Endothelial cell of umbilical vein (primary cell): ENCODE measurements at regions not wholly inside any gene's neighbourhood (a gene's known extent, or its start where the extent isn't known, plus 50 kb on each side); places are given as distances from the start of the nearest gene placed in this dataset.

Experiments
- BruUV-seq: library from RNA; stranded (reverse); fragments of 400-500 nt; replicated peaks from 2 replicates; lab custom pipeline; 2021; lab: Mats Ljungman, UMichigan
- CTCF ChIA-PET: fragments of 300-600, 350-600 bp; sonication (Branson Sonifier 250); formaldehyde crosslinking; loops from one replicate; lab custom pipeline; 2021; ENCODE audit warnings: antibody characterized with exemption, inconsistent platforms; lab: Charles Lee
- POLR2A ChIA-PET: fragments of 300-600, 350-600 bp; sonication (Branson Sonifier 250); formaldehyde crosslinking; loops from one replicate; lab custom pipeline; 2021; ENCODE audit warnings: antibody characterized with exemption, inconsistent platforms; lab: Charles Lee
- DNase-seq: peaks from one replicate; pipeline ENCODE4 v3.0.0-alpha.2; 2011; ENCODE audit warnings: low read depth, low spot score
- FAIRE-seq: peaks from 2 replicates; lab custom pipeline; 2011; peaks lifted over from hg19 to GRCh38; lab: Jason Lieb, UNC
- H2AFZ ChIP-seq: 2 replicates; pipeline ENCODE4 v1.6.0; 2012; ENCODE audit warnings: low read depth, low read length, control low read depth, inconsistent platforms
- H3K27ac ChIP-seq: 2 replicates; pipeline ENCODE4 v1.5.1; 2011; ENCODE audit warnings: low read depth, mild to moderate bottlenecking, control low read depth, low read length, moderate library complexity; ENCODE audit not compliant: insufficient read depth
- H3K27me3 ChIP-seq, 2 experiments: 2 replicates each; pipeline versions ENCODE4 v1.6.0 to v1.6.1; 2011; ENCODE audit warnings: low read length in 2 of 2, mixed read lengths in 1 of 2; ENCODE audit not compliant: control insufficient read depth in 2 of 2, insufficient read depth in 2 of 2
- H3K36me3 ChIP-seq, 2 experiments: 2 replicates in 1 of 2; 3 replicates in 1 of 2; pipeline ENCODE4 v1.5.1; 2011; ENCODE audit warnings: low read length in 2 of 2, mild to moderate bottlenecking in 1 of 2, moderate library complexity in 1 of 2; ENCODE audit not compliant: control insufficient read depth in 2 of 2, insufficient read depth in 2 of 2; ENCODE audit errors: extremely low read depth in 1 of 2
- H3K4me1 ChIP-seq: 3 replicates; pipeline ENCODE4 v1.5.1; 2011; ENCODE audit warnings: mild to moderate bottlenecking, low read length; ENCODE audit not compliant: control insufficient read depth, insufficient read depth; ENCODE audit errors: extremely low read depth
- H3K4me2 ChIP-seq: 2 replicates; pipeline ENCODE4 v1.6.1; 2011; ENCODE audit warnings: low read length, control low read depth, mixed read lengths; ENCODE audit not compliant: insufficient read depth
- H3K4me3 ChIP-seq, 3 experiments: fragments of 200-600 bp in 1 of 3; sonication (generic), shearing (Covaris generic) in 1 of 3; replicated peaks in 1 of 3; 2 replicates each; pipeline ENCODE4 v1.5.1; 2011 to 2016; ENCODE audit warnings: control low read depth in 3 of 3, low read length in 3 of 3, mild to moderate bottlenecking in 2 of 3, inconsistent platforms in 1 of 3, low read depth in 1 of 3, moderate library complexity in 1 of 3; ENCODE audit not compliant: insufficient read depth in 1 of 3
- H3K79me2 ChIP-seq: 2 replicates; pipeline ENCODE4 v1.6.0; 2012; ENCODE audit warnings: low read length, inconsistent platforms; ENCODE audit not compliant: control insufficient read depth, insufficient read depth
- H3K9ac ChIP-seq: replicated peaks from 2 replicates; pipeline ENCODE3; 2011; ENCODE audit warnings: low read length, control low read depth; ENCODE audit not compliant: insufficient read depth; ENCODE audit errors: extremely low read depth
- H3K9me1 ChIP-seq: replicated peaks from 3 replicates; pipeline ENCODE4 v1.6.0; 2011; ENCODE audit warnings: mild to moderate bottlenecking, low read length; ENCODE audit not compliant: control insufficient read depth, insufficient read depth; ENCODE audit errors: extremely low read depth
- H3K9me3 ChIP-seq: replicated peaks from 2 replicates; pipeline ENCODE4 v1.5.1; 2012; ENCODE audit warnings: low read length, inconsistent platforms; ENCODE audit not compliant: control insufficient read depth, insufficient read depth
- H4K20me1 ChIP-seq: replicated peaks from 2 replicates; pipeline ENCODE3; 2011; ENCODE audit warnings: mild to moderate bottlenecking, low read length; ENCODE audit not compliant: control insufficient read depth, insufficient read depth; ENCODE audit errors: extremely low read depth
- CTCF ChIP-seq, 2 donors: IDR thresholded peaks; 1 replicate in 1 of 2; 2 replicates in 1 of 2; pipeline ENCODE4 v1.5.1; 2011; ENCODE audit warnings: low read length in 2 of 2, mild to moderate bottlenecking in 2 of 2, moderate library complexity in 2 of 2, control low read depth in 1 of 2, inconsistent platforms in 1 of 2, low read depth in 1 of 2; ENCODE audit not compliant: insufficient read depth in 1 of 2; ENCODE audit errors: extremely low read depth in 1 of 2
- EZH2 ChIP-seq: IDR thresholded peaks from 2 replicates; pipeline ENCODE4 v1.6.1; 2012; ENCODE audit warnings: borderline replicate concordance, low read depth, mild to moderate bottlenecking, moderate library complexity, low read length, inconsistent platforms; ENCODE audit not compliant: severe bottlenecking
- FOS ChIP-seq: IDR thresholded peaks from 2 replicates; pipeline ENCODE4 v1.6.1; 2011; ENCODE audit warnings: mild to moderate bottlenecking, low read length, moderate library complexity, borderline replicate concordance; ENCODE audit not compliant: insufficient read depth
- GATA2 ChIP-seq: IDR thresholded peaks from 2 replicates; pipeline ENCODE4 v1.7.0; 2011; ENCODE audit warnings: low read depth, mild to moderate bottlenecking, moderate library complexity, mixed read lengths, low read length; ENCODE audit not compliant: insufficient read length, insufficient read depth
- MAX ChIP-seq: IDR thresholded peaks from 2 replicates; pipeline ENCODE4 v1.6.1; 2011; ENCODE audit not compliant: insufficient read depth, insufficient read length
- MYC ChIP-seq: IDR thresholded peaks from one replicate; pipeline ENCODE4 v1.6.1; 2011; ENCODE audit warnings: mild to moderate bottlenecking, low read depth, low read length
- POLR2A ChIP-seq: IDR thresholded peaks from 2 replicates; pipeline ENCODE4 v1.6.1; 2012; ENCODE audit warnings: low read depth, mild to moderate bottlenecking, control low read depth, low read length
- POLR2AphosphoS5 ChIP-seq: IDR thresholded peaks from 2 replicates; pipeline ENCODE4 v1.6.1; 2012; ENCODE audit warnings: low read depth, mild to moderate bottlenecking, control low read depth, low read length, moderate library complexity; ENCODE audit not compliant: insufficient read depth
- dilution Hi-C: fragments of 300-500 bp; cut with MboI; formaldehyde crosslinking; loops from one replicate; pipeline ENCODE4 v1.15.0; 2019; ENCODE audit warnings: low sequenced_read_pairs; ENCODE audit not compliant: extremely low pct_ligation_motif_present
- intact Hi-C: fragments of 100-400 bp; cut with micrococcal nuclease; formaldehyde crosslinking; loops from one replicate; pipeline ENCODE4 v1.10.0; 2022

GRCh38 chr17:5898406-5898805 is 171.8 kb upstream of the WSCD1 start:
- no peak overlapping the region for H3K4me3 ChIP-seq
- no TSS peak for BruUV-seq
- H3K27me3 ChIP-seq = peaks cover under 1 to 5% of the 10 kb centered on the region in 2 experiments
- H3K9ac ChIP-seq = no peak overlapping the region
- H3K9me3 ChIP-seq = no peaks in the 10 kb centered on the region
- H4K20me1 ChIP-seq = no peaks in the 10 kb centered on the region
- POLR2A ChIA-PET = no interaction called here
- no peak for TF ChIP-seq CTCF (IDR thresholded peaks at IDR 0.05; ENCODE audit: extremely low read depth in 1 of 2, insufficient read depth in 1 of 2, low read depth in 1 of 2, low read length in 2 of 2)
- FAIRE-seq (no peak), DNase-seq (no peak)
- H3K79me2 ChIP-seq = no peaks in the 10 kb centered on the region
- H2AFZ ChIP-seq = no peak overlapping the region
- CTCF ChIA-PET = no interaction called here
- no peak overlapping the region for H3K27ac ChIP-seq
- dilution Hi-C loops (no loop called here), intact Hi-C loops (no loop called here)
- H3K9me1 ChIP-seq = no peaks in the 10 kb centered on the region
- H3K4me2 ChIP-seq = no peak overlapping the region
- peaks cover 7% of the 10 kb centered on the region for H3K4me1 ChIP-seq
- no peaks in the 10 kb centered on the region for H3K36me3 ChIP-seq

- H2AFZ ChIP-seq = no peak overlapping the region
- POLR2A ChIA-PET = no interaction called here
- H3K36me3 ChIP-seq = no peaks in the 10 kb centered on the region
- no peak overlapping the region for H3K4me3 ChIP-seq
- H3K9ac ChIP-seq = no peak overlapping the region
- CTCF ChIA-PET = no interaction called here
- no peaks in the 10 kb centered on the region for H3K9me1 ChIP-seq
- no peaks in the 10 kb centered on the region for H3K79me2 ChIP-seq
- no peaks in the 10 kb centered on the region for H4K20me1 ChIP-seq
- H3K4me1 ChIP-seq = peaks cover 7% of the 10 kb centered on the region
- no peak overlapping the region for H3K4me2 ChIP-seq
- H3K27ac ChIP-seq = no peak overlapping the region
- BruUV-seq = no TSS peak
- dilution Hi-C loops = no loop called here
- no peaks in the 10 kb centered on the region for H3K9me3 ChIP-seq
- TF ChIP-seq FOS (no peak), EZH2 (no peak), MAX (no peak), MYC (no peak), POLR2A (no peak), POLR2AphosphoS5 (no peak), GATA2 (no peak)
- DNase-seq = no peak
- no peak for FAIRE-seq
- intact Hi-C loops = no loop called here
- no peaks in the 10 kb centered on the region for H3K27me3 ChIP-seq
Measured at GRCh38 chr17:5899496-5900195, 170.5 kb upstream of the WSCD1 start.
